Neural cell (in vitro differentiated cells): ENCODE measurements at regions not wholly inside any gene's neighbourhood (a gene's known extent, or its start where the extent isn't known, plus 50 kb on each side); places are given as distances from the start of the nearest gene placed in this dataset.
"Not testable (repeated sequence)": the region's sequence is repeated elsewhere in the genome, so short reads cannot be mapped to it uniquely, and the experiment has no call there.

Experiments used
- EP300 ChIP-seq: fragments of 450-650 bp; conservative IDR thresholded peaks from 2 replicates; pipeline ENCODE4 v1.6.1; 2014; ENCODE audit warnings: antibody characterized with exemption, mild to moderate bottlenecking, moderate library complexity; ENCODE audit not compliant: poor library complexity, severe bottlenecking
- EZH2 ChIP-seq: fragments of 200-600, 300-800 bp; shearing (Covaris generic), sonication (generic); IDR thresholded peaks from 2 replicates; pipeline ENCODE4 v1.6.1; 2014; ENCODE audit warnings: antibody characterized with exemption, low read length, borderline replicate concordance, mild to moderate bottlenecking; ENCODE audit not compliant: insufficient read depth, poor library complexity, severe bottlenecking
- MXI1 ChIP-seq: fragments of 450-650 bp; conservative IDR thresholded peaks from 2 replicates; pipeline ENCODE4 v1.6.1; 2014; ENCODE audit warnings: antibody characterized with exemption, mild to moderate bottlenecking; ENCODE audit not compliant: poor library complexity, severe bottlenecking
- POLR2AphosphoS5 ChIP-seq: IDR thresholded peaks from 2 replicates; pipeline ENCODE4 v1.6.1; 2012
- RAD21 ChIP-seq: fragments of 450-650 bp; conservative IDR thresholded peaks from 2 replicates; pipeline ENCODE4 v1.6.1; 2014; ENCODE audit warnings: antibody characterized with exemption, mild to moderate bottlenecking, moderate library complexity
- SMC3 ChIP-seq: fragments of 450-650 bp; conservative IDR thresholded peaks from 2 replicates; pipeline ENCODE4 v1.6.1; 2014; ENCODE audit warnings: antibody characterized with exemption, mild to moderate bottlenecking, moderate library complexity; ENCODE audit not compliant: poor library complexity
- TAF1 ChIP-seq: IDR thresholded peaks from 2 replicates; pipeline ENCODE4 v1.6.1; 2012; ENCODE audit warnings: low read depth
- TF ChIP-seq, protein P1 (sequence below): fragments of 450-650 bp; IDR thresholded peaks from 2 replicates; pipeline ENCODE4 v1.5.1; 2014; ENCODE audit warnings: antibody characterized with exemption, mild to moderate bottlenecking, moderate library complexity; ENCODE audit not compliant: poor library complexity, severe bottlenecking
- TF ChIP-seq, protein P2 (sequence below): IDR thresholded peaks from 2 replicates; pipeline ENCODE4 v1.6.1; 2012; ENCODE audit warnings: borderline replicate concordance

DNA sequence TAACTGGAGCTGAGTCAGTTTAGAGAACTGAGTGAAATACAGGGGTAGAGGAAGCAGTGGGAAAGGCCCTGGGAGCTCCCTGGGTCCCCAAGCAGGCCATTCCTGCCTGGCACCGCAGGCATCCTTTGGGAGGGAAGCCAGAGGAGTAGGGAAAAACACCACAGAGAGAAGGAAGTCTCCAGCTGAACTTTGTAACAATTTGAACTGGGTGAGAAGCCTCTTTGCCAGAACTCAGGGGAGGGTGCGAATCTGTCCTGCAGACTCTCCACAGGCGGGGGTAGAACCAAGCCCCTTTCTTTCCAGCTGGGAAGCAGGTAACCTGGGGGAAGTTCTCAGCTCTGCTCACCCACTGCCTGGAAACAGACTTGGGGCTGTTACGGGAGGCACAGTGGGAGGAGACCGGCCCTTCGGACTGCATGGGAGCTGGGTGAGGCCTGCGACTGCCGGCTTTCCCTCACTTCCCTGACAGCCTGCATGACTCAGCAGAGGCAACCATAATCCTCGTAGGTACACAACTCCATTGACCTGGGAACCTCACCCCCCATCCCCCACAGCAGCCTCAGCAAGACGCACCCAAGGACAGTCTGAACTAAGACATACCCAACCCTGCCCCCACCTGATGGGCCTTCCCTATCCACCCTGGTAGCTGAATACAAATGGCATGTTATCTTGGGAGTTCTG, 110.1 kb downstream of the ARHGAP11B start:
- TF ChIP-seq TAF1, EZH2, POLR2AphosphoS5, EP300, SMC3, RAD21, MXI1: not testable (repeated sequence)
- TF ChIP-seq, protein P1, sequence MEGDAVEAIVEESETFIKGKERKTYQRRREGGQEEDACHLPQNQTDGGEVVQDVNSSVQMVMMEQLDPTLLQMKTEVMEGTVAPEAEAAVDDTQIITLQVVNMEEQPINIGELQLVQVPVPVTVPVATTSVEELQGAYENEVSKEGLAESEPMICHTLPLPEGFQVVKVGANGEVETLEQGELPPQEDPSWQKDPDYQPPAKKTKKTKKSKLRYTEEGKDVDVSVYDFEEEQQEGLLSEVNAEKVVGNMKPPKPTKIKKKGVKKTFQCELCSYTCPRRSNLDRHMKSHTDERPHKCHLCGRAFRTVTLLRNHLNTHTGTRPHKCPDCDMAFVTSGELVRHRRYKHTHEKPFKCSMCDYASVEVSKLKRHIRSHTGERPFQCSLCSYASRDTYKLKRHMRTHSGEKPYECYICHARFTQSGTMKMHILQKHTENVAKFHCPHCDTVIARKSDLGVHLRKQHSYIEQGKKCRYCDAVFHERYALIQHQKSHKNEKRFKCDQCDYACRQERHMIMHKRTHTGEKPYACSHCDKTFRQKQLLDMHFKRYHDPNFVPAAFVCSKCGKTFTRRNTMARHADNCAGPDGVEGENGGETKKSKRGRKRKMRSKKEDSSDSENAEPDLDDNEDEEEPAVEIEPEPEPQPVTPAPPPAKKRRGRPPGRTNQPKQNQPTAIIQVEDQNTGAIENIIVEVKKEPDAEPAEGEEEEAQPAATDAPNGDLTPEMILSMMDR = not testable (repeated sequence)
- TF ChIP-seq, protein P2, sequence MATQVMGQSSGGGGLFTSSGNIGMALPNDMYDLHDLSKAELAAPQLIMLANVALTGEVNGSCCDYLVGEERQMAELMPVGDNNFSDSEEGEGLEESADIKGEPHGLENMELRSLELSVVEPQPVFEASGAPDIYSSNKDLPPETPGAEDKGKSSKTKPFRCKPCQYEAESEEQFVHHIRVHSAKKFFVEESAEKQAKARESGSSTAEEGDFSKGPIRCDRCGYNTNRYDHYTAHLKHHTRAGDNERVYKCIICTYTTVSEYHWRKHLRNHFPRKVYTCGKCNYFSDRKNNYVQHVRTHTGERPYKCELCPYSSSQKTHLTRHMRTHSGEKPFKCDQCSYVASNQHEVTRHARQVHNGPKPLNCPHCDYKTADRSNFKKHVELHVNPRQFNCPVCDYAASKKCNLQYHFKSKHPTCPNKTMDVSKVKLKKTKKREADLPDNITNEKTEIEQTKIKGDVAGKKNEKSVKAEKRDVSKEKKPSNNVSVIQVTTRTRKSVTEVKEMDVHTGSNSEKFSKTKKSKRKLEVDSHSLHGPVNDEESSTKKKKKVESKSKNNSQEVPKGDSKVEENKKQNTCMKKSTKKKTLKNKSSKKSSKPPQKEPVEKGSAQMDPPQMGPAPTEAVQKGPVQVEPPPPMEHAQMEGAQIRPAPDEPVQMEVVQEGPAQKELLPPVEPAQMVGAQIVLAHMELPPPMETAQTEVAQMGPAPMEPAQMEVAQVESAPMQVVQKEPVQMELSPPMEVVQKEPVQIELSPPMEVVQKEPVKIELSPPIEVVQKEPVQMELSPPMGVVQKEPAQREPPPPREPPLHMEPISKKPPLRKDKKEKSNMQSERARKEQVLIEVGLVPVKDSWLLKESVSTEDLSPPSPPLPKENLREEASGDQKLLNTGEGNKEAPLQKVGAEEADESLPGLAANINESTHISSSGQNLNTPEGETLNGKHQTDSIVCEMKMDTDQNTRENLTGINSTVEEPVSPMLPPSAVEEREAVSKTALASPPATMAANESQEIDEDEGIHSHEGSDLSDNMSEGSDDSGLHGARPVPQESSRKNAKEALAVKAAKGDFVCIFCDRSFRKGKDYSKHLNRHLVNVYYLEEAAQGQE = not testable (repeated sequence)
